Activated CD4-positive, alpha-beta T cell treated with anti-CD3 and anti-CD28 coated beads for 24 hours (primary cell): ENCODE measurements at regions not wholly inside any gene's neighbourhood (a gene's known extent, or its start where the extent isn't known, plus 50 kb on each side); places are given as distances from the start of the nearest gene placed in this dataset.

ENCODE experiments used
- DNase-seq, 2 donors: peaks; one replicate each; pipeline ENCODE4 v3.0.0-alpha.2; 2020; ENCODE audit warnings: low read depth in 2 of 2

GRCh38 chr5:110112348-110112747 lies 422.6 kb downstream of the MAN2A1 start:
- no peak for DNase-seq

GRCh38 chr5:110115503-110115902 lies 425.8 kb downstream of the MAN2A1 start:
- DNase-seq, result no peak

DNA sequence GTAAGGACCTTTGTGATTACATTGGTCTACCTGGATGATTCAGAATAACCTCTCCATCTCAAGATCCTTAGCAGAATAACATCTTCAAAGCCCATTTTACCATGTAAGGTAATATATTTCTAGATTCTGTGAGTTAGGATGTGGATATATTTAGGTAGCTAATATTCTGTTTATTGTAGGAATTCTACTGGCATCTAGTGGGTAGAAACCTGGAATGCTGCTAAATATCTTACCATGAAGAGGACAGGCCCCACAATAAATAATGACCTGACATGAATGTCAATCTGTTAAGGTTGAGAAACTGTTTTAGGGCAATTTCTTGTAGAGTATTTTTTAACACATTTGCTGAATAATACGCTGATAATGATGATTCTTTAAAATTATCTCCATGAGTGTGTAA lies 426.8 kb downstream of the MAN2A1 start:
- DNase-seq, result no peak

GRCh38 chr5:110134963-110135935 lies 445.5 kb downstream of the MAN2A1 start:
- no peak for DNase-seq

DNA sequence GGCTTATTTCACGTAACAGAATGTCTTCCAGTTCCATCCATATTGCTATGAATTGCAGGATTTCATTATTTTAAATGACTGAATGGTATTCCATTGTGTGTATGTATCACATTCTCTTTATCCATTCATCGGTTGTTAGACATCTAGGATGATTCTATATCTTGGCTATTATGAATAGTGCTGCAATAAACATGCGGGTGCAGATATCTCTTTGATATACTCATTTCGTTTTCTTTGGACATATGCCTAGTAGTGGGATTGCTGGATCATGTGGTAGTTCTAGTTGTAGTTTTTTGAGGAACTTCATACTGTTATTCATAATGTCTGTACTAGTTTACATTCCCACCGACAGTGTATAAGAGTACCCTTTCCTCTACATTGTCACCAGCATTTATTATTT lies 460.5 kb downstream of the MAN2A1 start:
- no peak for DNase-seq

DNA sequence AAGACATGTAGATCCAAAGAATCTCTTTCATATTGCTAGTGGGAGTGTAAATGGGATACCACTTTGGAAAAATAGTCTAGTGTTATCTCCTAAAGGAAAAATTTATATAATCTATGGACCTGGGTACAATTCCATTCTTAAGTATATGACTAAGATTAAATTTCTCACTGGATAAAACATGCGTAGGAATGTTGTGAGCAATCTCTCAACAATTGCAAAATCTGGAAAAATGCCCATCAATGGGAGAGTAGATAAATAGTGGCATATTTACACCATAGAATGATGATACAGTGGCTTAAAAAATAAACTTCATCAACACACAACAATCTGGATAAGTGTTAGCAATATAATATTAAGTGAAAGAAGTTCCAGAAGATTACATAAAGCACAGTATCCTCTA lies 469.5 kb downstream of the MAN2A1 start:
- DNase-seq, result no peak

GRCh38 chr5:110161162-110161561 lies 471.4 kb downstream of the MAN2A1 start:
- DNase-seq, result no peak

DNA sequence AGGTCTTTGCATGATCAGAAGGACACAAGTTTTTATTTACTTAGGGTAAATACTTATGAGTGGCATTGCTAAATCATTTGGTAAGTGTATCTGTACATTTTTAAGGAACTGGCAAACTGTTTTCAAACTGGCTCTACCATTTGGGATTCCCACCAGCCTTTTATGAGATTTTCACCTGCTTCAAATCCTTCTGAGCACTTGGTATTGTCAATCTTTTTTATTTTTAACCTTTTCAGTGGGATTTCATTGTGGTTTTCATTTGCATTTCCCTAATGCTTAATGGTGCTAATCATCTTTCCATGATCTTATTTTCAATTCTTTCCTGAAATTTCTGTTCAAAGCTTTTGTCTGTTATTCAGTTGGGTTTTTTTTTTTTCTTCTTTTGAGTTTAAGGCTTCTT lies 475.6 kb downstream of the MAN2A1 start:
- no peak for DNase-seq

- DNase-seq, result no peak
Observed at GRCh38 chr5:110167384-110167783, 477.7 kb downstream of the MAN2A1 start.

DNA sequence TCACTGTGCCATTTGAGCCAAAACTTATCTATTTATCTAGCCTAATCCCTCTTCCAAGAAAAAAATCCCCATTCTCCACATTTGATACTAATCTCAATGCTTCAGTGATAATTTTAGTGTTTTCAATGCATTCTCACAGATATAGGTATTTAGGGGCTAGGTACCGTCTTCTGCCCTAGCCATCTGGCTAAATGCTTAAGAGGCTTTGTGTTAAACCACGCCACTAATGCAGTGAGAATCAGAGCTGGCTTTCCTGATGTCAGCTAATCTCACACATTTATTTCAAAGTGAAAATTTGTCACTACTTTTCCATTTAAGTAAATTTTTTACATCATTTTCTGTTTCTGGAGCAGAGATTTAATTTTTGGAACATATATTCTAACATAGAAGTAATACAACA lies 479.7 kb downstream of the MAN2A1 start:
- no peak for DNase-seq

- DNase-seq, result no peak
Observed at GRCh38 chr5:110177729-110178128, 488.0 kb downstream of the MAN2A1 start.

DNA sequence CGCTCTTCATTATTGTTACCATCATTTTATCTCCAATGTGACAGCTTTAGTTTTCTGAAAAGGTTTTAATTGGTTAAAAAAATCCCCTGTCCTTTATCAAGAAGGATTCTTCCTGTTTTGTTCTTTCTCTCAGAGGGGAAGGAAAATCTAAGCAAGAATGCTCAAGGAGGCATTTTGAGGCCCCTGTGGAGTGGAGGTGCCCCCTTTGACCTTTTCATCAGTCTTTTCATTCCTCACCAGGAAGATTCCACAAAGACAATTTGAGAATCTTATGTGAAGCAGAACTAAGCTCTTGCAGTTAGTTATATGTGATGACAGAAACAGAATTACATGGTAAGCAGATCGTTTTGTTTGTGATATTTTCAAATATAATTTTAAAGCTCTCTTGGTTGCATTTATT lies 489.6 kb downstream of the MAN2A1 start:
- DNase-seq, result no peak

DNA sequence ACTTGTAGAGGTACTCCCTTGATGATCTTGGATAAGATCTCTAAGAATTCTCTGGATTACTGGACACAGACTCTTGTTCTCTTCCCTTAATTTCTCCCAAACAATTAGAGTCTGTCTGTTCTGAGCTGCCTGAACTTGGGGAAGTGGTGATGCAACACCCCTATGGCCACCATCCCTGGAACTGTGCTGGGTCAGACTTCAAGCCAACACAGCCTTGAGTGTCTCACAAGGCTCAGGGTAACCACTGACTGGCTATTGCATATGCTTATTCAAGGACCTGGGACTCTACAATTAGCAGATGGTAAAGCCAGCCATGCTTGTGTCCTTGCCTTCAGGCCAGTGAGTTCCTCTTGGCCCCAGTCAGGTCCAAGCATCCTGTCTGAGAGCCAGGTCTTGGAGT lies 504.5 kb downstream of the MAN2A1 start:
- DNase-seq, result no peak

DNA sequence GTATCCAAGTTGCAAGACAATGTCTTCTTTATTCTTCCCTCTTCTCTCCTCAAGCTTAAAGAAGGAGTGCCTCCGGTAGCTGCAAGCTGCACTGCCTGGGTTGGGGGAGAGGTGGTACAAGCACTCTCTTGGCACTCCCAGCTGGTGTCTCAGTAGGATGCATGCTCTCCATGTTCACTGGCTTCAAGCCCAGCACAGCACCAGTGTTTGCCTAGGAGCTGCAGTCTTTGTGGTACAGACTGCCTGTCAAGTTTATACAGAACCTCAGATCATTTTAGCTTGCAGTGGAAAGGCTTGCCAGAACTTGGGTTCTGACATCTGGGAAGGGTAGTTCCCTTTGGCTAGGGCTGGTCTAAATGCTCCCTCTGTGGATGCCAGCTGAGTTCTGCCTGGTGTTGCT lies 505.6 kb downstream of the MAN2A1 start:
- DNase-seq, result no peak

DNA sequence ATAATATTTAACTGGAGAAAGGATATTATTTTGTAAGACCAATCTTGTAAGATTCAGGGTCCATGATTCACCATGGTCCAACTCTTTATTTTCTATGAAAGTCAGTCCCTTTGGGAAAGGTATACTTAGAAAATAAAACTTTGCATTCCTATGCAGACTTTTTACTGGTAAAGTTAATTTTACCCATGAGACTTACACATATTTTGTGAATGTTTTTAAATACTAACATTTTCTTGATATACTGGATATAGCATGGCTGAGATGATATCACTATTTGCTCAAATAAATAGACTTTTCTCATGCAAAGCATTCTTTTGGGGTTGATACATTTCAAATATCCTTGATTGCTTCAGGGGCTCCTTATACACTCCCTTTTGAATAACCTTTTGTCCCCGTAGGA lies 512.1 kb downstream of the MAN2A1 start:
- DNase-seq, result no peak

DNA sequence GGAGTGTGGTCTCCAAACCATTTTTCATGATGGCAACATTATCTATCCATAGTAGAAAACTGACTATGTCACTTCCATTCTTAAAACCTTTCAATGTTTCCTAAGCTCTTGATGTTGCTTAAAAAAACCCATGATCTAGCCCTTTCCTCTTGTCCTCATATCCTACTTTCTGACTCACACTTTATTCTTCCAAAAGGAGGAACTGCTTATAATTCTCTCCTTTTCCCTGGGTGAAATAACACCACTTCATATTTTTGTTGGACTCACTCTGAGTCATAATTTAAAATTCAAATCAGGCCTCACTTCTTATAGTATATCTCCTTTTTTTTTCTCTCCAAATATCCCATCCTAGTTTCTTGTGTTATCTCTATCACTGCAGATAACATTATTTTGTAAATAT lies 513.9 kb downstream of the MAN2A1 start:
- DNase-seq, result no peak

- DNase-seq, result no peak
Observed at GRCh38 chr5:110209401-110209800, 517.1 kb downstream of the TMEM232 start.

- DNase-seq, result no peak
Observed at GRCh38 chr5:110218981-110219380, 507.5 kb downstream of the TMEM232 start.

DNA sequence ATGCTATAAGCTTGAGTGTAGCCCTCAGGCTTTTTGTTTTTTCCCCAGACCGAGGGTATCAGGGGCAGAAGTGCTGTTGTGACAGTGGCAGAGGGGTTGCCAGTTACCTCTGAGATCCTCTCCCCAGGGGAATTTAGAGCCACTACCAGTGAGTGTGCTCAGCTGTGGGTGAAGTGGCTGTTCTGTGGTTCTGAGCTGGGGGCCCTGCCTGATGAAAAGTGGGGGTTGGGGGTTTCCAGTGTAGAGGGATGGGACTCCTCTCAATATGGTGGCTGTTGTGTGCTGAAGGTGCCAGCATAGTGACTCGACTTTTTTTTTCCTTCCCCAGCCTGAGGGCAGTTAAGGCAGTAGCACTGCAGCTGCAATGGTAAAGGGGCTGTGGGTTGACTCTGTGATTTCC lies 506.7 kb downstream of the TMEM232 start:
- DNase-seq, result no peak

DNA sequence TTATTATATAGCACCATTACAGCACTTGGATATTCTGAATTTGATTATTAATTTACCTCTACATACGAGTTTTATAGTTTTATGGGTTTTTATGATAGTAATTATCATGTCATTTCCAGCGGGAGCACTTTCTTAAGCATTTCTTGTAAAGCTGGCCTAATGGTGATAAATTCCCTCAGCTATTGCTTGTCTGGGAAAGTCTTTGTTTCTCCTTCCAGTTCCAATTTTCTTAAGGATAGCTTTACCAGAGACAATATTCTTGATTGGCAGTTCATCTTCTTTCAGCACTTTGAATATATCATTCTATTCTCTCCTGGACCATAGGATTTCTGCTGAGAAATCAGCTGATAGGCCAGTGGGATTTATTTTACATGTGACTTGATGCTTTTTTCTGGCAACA lies 505.4 kb downstream of the TMEM232 start:
- DNase-seq, result no peak

DNA sequence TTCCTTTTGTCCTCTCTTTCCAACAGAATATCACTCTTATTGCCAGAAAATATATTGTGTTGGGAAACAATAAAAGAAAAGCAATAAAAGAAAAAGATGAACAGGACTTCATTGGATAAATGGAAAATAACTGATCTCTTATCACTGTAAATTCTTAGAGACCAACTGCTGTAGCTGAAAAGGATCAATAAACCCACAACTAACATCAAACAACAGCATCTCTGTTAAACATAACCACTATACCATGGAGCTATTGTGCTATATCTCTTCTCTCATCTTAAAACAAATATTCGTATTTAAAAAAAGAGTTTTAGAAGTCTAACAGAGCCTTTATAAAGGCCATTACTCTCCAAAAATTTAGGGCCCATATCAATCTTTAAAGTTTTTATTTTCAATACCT lies 502.4 kb downstream of the TMEM232 start:
- DNase-seq, result no peak

- no peak for DNase-seq
Observed at GRCh38 chr5:110225949-110226348, 500.5 kb downstream of the TMEM232 start.

- no peak for DNase-seq
Observed at GRCh38 chr5:110239786-110240185, 486.7 kb downstream of the TMEM232 start.

DNA sequence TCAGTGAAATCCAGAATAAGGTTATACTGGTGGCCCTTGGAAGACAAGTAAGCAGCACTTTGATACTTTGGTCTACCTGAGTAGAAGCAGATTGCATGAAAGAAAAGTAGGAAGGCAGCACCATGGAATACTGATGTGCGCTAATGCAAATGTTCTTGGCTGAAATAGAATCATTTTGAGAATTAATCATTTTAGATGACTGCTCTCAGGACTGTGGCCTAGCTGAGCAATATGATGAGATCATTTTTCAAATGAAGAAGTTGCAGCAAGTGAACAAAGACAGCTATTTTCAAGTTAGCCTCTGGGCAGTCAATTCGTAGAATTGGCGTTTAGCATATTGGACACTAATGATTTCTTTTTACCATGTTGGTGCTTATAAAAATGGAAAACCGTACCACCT lies 483.5 kb downstream of the TMEM232 start:
- DNase-seq, result no peak
